Neural cell (in vitro differentiated cells): ENCODE measurements at regions not wholly inside any gene's neighbourhood (a gene's known extent, or its start where the extent isn't known, plus 50 kb on each side); places are given as distances from the start of the nearest gene placed in this dataset.

Experiments
- H2AFZ ChIP-seq: fragments of 200-600, 300-800 bp; sonication (generic), shearing (Covaris generic); 2 replicates; pipeline ENCODE4 v1.6.0; 2014; ENCODE audit warnings: low read depth, mild to moderate bottlenecking, antibody characterized with exemption, low read length, moderate library complexity
- H3F3A ChIP-seq: fragments of 200-600 bp; shearing (Covaris generic); 2 replicates; pipeline ENCODE4 v1.6.1; 2016; ENCODE audit warnings: mild to moderate bottlenecking, moderate library complexity, mixed read lengths, antibody characterized with exemption, low read length; ENCODE audit not compliant: insufficient read depth, poor library complexity, severe bottlenecking
- H3K27ac ChIP-seq: fragments of 200-600, 300-800 bp; sonication (generic), shearing (Covaris generic); 2 replicates; pipeline ENCODE4 v1.5.1; 2014; ENCODE audit warnings: mild to moderate bottlenecking, low read length, moderate library complexity
- H3K27me3 ChIP-seq: fragments of 300-800, 200-600 bp; sonication (generic), shearing (Covaris generic); 2 replicates; pipeline ENCODE4 v1.6.0; 2014; ENCODE audit warnings: mild to moderate bottlenecking, low read depth, low read length, moderate library complexity; ENCODE audit not compliant: insufficient read depth
- H3K36me3 ChIP-seq: fragments of 300-800, 200-600 bp; sonication (generic), shearing (Covaris generic); 2 replicates; pipeline ENCODE4 v1.5.1; 2014; ENCODE audit warnings: mild to moderate bottlenecking, antibody characterized with exemption, low read length, moderate library complexity; ENCODE audit not compliant: insufficient read depth
- H3K4me2 ChIP-seq: fragments of 300-800, 200-600 bp; sonication (generic), shearing (Covaris generic); 2 replicates; pipeline ENCODE4 v1.6.0; 2014; ENCODE audit warnings: mild to moderate bottlenecking, low read length
- H3K4me3 ChIP-seq: fragments of 300-800, 200-600 bp; sonication (generic), shearing (Covaris generic); 2 replicates; pipeline ENCODE4 v1.5.1; 2014; ENCODE audit warnings: mild to moderate bottlenecking, low read length, moderate library complexity
- H3K79me2 ChIP-seq: fragments of 200-600 bp; shearing (Covaris generic); replicated peaks from 2 replicates; pipeline ENCODE4 v1.6.0; 2014; ENCODE audit warnings: mild to moderate bottlenecking, low read length, moderate library complexity; ENCODE audit not compliant: insufficient read depth
- H3K9ac ChIP-seq: fragments of 300-800, 200-600 bp; sonication (generic), shearing (Covaris generic); 2 replicates; pipeline ENCODE4 v1.6.1; 2016; ENCODE audit warnings: mild to moderate bottlenecking, low read length, mixed read lengths
- H3K9me2 ChIP-seq: fragments of 200-600 bp; shearing (Covaris generic); 2 replicates; pipeline ENCODE4 v1.6.1; 2016; ENCODE audit warnings: mild to moderate bottlenecking, low read length, mixed read lengths; ENCODE audit not compliant: insufficient read depth
- H3K9me3 ChIP-seq: fragments of 200-600, 300-800 bp; sonication (generic), shearing (Covaris generic); 2 replicates; pipeline ENCODE4 v1.6.1; 2016; ENCODE audit warnings: mild to moderate bottlenecking, mixed run types, low read length, moderate library complexity, mixed read lengths
- H4K20me1 ChIP-seq: fragments of 200-600 bp; shearing (Covaris generic); 2 replicates; pipeline ENCODE4 v1.6.1; 2016; ENCODE audit warnings: mild to moderate bottlenecking, mixed run types; ENCODE audit not compliant: insufficient read depth
- EP300 ChIP-seq: fragments of 450-650 bp; conservative IDR thresholded peaks from 2 replicates; pipeline ENCODE4 v1.6.1; 2014; ENCODE audit warnings: antibody characterized with exemption, mild to moderate bottlenecking, moderate library complexity; ENCODE audit not compliant: poor library complexity, severe bottlenecking
- EZH2 ChIP-seq: fragments of 200-600, 300-800 bp; shearing (Covaris generic), sonication (generic); IDR thresholded peaks from 2 replicates; pipeline ENCODE4 v1.6.1; 2014; ENCODE audit warnings: antibody characterized with exemption, low read length, borderline replicate concordance, mild to moderate bottlenecking; ENCODE audit not compliant: insufficient read depth, poor library complexity, severe bottlenecking
- MXI1 ChIP-seq: fragments of 450-650 bp; conservative IDR thresholded peaks from 2 replicates; pipeline ENCODE4 v1.6.1; 2014; ENCODE audit warnings: antibody characterized with exemption, mild to moderate bottlenecking; ENCODE audit not compliant: poor library complexity, severe bottlenecking
- POLR2AphosphoS5 ChIP-seq: IDR thresholded peaks from 2 replicates; pipeline ENCODE4 v1.6.1; 2012
- RAD21 ChIP-seq: fragments of 450-650 bp; conservative IDR thresholded peaks from 2 replicates; pipeline ENCODE4 v1.6.1; 2014; ENCODE audit warnings: antibody characterized with exemption, mild to moderate bottlenecking, moderate library complexity
- SMC3 ChIP-seq: fragments of 450-650 bp; conservative IDR thresholded peaks from 2 replicates; pipeline ENCODE4 v1.6.1; 2014; ENCODE audit warnings: antibody characterized with exemption, mild to moderate bottlenecking, moderate library complexity; ENCODE audit not compliant: poor library complexity
- TAF1 ChIP-seq: IDR thresholded peaks from 2 replicates; pipeline ENCODE4 v1.6.1; 2012; ENCODE audit warnings: low read depth
- TF ChIP-seq, protein P1 (sequence below): fragments of 450-650 bp; IDR thresholded peaks from 2 replicates; pipeline ENCODE4 v1.5.1; 2014; ENCODE audit warnings: antibody characterized with exemption, mild to moderate bottlenecking, moderate library complexity; ENCODE audit not compliant: poor library complexity, severe bottlenecking
- TF ChIP-seq, protein P2 (sequence below): IDR thresholded peaks from 2 replicates; pipeline ENCODE4 v1.6.1; 2012; ENCODE audit warnings: borderline replicate concordance

DNA sequence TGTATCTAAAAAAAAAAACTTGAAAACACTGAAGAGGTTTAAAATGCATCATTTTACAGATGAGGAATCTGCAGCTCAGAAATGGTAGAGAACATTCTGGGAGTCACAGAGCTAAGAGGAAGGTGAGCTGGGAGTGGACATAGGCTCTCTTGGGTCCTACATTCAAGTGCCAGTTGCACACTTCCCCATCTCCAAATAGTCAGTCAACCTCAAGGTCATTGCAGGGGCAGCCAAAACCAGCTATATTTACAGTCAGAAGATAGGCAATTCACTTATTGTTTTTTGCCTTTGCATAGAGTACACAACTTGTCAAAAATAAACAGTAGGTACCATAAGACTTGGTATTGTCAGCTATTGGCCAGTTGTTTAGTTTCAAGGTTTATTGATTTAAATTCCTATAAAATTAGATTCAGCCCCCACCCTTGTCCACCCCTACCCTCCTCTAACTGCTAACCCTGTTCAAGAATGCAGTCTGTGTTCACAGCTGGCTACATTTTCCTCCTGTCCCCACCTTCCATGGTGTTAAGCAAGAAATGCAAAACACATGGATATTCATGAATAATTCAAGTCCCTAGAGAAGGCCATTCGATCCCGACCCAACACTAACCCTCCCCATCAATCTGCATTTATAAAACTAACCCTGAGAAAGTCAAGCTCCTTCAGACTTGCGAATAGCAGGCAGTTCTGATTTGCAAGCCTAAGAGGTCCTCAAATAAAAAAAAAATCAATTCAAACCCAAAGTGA, 567.0 kb upstream of the MCTP2 start:
- Histone ChIP-seq H3K27ac (no peak overlapping the region), H3K79me2 (no peaks in the 10 kb centered on the region), H3K4me3 (no peak overlapping the region), H3K36me3 (no peaks in the 10 kb centered on the region), H3K4me2 (no peak overlapping the region), H3F3A (no peaks in the 10 kb centered on the region), H2AFZ (no peak overlapping the region), H3K9ac (no peak overlapping the region), H3K9me2 (no peaks in the 10 kb centered on the region), H4K20me1 (no peaks in the 10 kb centered on the region), H3K27me3 (no peaks in the 10 kb centered on the region), H3K9me3 (no peaks in the 10 kb centered on the region)
- TF ChIP-seq SMC3 (no peak), TAF1 (no peak), MXI1 (no peak), RAD21 (no peak), EP300 (no peak), EZH2 (no peak), POLR2AphosphoS5 (no peak)
- TF ChIP-seq, protein P1, sequence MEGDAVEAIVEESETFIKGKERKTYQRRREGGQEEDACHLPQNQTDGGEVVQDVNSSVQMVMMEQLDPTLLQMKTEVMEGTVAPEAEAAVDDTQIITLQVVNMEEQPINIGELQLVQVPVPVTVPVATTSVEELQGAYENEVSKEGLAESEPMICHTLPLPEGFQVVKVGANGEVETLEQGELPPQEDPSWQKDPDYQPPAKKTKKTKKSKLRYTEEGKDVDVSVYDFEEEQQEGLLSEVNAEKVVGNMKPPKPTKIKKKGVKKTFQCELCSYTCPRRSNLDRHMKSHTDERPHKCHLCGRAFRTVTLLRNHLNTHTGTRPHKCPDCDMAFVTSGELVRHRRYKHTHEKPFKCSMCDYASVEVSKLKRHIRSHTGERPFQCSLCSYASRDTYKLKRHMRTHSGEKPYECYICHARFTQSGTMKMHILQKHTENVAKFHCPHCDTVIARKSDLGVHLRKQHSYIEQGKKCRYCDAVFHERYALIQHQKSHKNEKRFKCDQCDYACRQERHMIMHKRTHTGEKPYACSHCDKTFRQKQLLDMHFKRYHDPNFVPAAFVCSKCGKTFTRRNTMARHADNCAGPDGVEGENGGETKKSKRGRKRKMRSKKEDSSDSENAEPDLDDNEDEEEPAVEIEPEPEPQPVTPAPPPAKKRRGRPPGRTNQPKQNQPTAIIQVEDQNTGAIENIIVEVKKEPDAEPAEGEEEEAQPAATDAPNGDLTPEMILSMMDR = no peak
- TF ChIP-seq, protein P2, sequence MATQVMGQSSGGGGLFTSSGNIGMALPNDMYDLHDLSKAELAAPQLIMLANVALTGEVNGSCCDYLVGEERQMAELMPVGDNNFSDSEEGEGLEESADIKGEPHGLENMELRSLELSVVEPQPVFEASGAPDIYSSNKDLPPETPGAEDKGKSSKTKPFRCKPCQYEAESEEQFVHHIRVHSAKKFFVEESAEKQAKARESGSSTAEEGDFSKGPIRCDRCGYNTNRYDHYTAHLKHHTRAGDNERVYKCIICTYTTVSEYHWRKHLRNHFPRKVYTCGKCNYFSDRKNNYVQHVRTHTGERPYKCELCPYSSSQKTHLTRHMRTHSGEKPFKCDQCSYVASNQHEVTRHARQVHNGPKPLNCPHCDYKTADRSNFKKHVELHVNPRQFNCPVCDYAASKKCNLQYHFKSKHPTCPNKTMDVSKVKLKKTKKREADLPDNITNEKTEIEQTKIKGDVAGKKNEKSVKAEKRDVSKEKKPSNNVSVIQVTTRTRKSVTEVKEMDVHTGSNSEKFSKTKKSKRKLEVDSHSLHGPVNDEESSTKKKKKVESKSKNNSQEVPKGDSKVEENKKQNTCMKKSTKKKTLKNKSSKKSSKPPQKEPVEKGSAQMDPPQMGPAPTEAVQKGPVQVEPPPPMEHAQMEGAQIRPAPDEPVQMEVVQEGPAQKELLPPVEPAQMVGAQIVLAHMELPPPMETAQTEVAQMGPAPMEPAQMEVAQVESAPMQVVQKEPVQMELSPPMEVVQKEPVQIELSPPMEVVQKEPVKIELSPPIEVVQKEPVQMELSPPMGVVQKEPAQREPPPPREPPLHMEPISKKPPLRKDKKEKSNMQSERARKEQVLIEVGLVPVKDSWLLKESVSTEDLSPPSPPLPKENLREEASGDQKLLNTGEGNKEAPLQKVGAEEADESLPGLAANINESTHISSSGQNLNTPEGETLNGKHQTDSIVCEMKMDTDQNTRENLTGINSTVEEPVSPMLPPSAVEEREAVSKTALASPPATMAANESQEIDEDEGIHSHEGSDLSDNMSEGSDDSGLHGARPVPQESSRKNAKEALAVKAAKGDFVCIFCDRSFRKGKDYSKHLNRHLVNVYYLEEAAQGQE = no peak

DNA sequence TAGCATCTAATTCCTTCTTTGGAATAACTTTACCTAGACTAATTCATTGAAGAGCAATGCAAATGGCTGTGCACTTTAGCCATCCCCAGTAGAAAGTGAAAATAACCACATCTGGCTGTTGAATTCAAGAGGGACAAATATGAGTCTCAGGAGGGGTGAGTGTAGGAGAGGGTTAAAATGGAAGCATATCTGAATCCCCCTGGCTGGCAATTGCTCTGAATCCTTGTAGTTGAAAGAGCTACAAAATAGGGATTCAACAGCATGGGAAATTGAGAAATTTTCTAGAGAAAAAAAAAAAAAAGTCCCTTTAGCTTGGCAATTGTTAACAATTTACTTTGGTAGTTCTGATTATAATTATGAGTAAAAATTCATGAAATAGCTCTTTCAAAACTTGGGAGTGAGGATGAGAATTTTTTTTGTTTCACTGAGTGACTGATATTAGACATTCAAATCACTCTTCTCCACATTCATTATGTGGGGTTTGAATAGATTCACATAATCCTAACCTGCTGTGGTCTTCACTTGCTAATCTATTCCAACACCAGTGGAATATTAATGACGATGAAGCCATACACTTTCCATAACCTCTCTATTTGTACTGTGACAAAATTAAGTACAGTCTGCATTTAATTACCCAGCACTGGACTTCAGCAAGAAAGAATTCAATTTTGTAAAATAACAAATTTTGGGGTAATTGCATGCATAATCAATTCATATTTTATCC, 569.0 kb upstream of the MCTP2 start:
- H3K9me2 ChIP-seq = no peaks in the 10 kb centered on the region
- no peaks in the 10 kb centered on the region for H3F3A ChIP-seq
- no peak overlapping the region for H3K27ac ChIP-seq
- no peak overlapping the region for H2AFZ ChIP-seq
- no peaks in the 10 kb centered on the region for H3K36me3 ChIP-seq
- H3K9ac ChIP-seq = no peak overlapping the region
- H3K4me3 ChIP-seq = no peak overlapping the region
- no peaks in the 10 kb centered on the region for H4K20me1 ChIP-seq
- H3K79me2 ChIP-seq = no peaks in the 10 kb centered on the region
- peak overlapping the region; percentile 13 for H3K4me2 ChIP-seq
- no peaks in the 10 kb centered on the region for H3K9me3 ChIP-seq
- TF ChIP-seq, protein P2 = no peak
- no peak for TF ChIP-seq POLR2AphosphoS5
- no peak for TF ChIP-seq SMC3
- no peak for TF ChIP-seq MXI1
- TF ChIP-seq EZH2 = no peak
- TF ChIP-seq RAD21 = no peak
- TF ChIP-seq, protein P1 = no peak
- no peak for TF ChIP-seq EP300
- no peak for TF ChIP-seq TAF1
- no peaks in the 10 kb centered on the region for H3K27me3 ChIP-seq
